Liver (tissue), 3 donors: ENCODE measurements at regions not wholly inside any gene's neighbourhood (a gene's known extent, or its start where the extent isn't known, plus 50 kb on each side); places are given as distances from the start of the nearest gene placed in this dataset.

ENCODE experiments used
- ATF3 ChIP-seq: IDR thresholded peaks from 2 replicates; pipeline ENCODE4 v1.6.1; 2016; ENCODE audit warnings: antibody characterized with exemption
- CTCF ChIP-seq: fragments of 150-350 bp; IDR thresholded peaks from 2 replicates; pipeline ENCODE4 v1.5.1; 2017; ENCODE audit warnings: improper control_type of control experiment, low read depth, low read length; ENCODE audit not compliant: missing input control
- EGR1 ChIP-seq, 2 donors: IDR thresholded peaks; 2 replicates each; pipeline ENCODE4 v1.6.1; 2016 to 2018; ENCODE audit warnings: antibody characterized with exemption in 2 of 2, low read depth in 2 of 2
- FOXA1 ChIP-seq: IDR thresholded peaks from 2 replicates; pipeline ENCODE4 v1.6.1; 2016; ENCODE audit warnings: antibody characterized with exemption
- GABPA ChIP-seq, 2 donors: IDR thresholded peaks in 1 of 2; conservative IDR thresholded peaks in 1 of 2; 2 replicates each; pipeline ENCODE4 v1.6.1; 2016; ENCODE audit warnings: antibody characterized with exemption in 2 of 2, mild to moderate bottlenecking in 1 of 2, moderate library complexity in 1 of 2
- HNF4A ChIP-seq, 2 donors: conservative IDR thresholded peaks; 2 replicates each; pipeline ENCODE4 v1.6.1; 2016; ENCODE audit warnings: antibody characterized with exemption in 2 of 2, mild to moderate bottlenecking in 2 of 2
- JUND ChIP-seq, 2 donors: IDR thresholded peaks; 2 replicates each; pipeline ENCODE4 v1.6.1; 2016; ENCODE audit warnings: antibody characterized with exemption in 2 of 2
- MAX ChIP-seq: IDR thresholded peaks from 2 replicates; pipeline ENCODE4 v1.6.1; 2016; ENCODE audit warnings: antibody characterized with exemption
- NR2F2 ChIP-seq: IDR thresholded peaks from 2 replicates; pipeline ENCODE4 v1.6.1; 2016; ENCODE audit warnings: antibody characterized with exemption
- RAD21 ChIP-seq, 2 donors: IDR thresholded peaks; 2 replicates each; pipeline ENCODE4 v1.6.1; 2016; ENCODE audit warnings: antibody characterized with exemption in 2 of 2, mild to moderate bottlenecking in 2 of 2
- REST ChIP-seq: IDR thresholded peaks from 2 replicates; pipeline ENCODE4 v1.6.1; 2016; ENCODE audit warnings: antibody characterized with exemption, mild to moderate bottlenecking
- SP1 ChIP-seq: IDR thresholded peaks from 2 replicates; pipeline ENCODE4 v1.6.1; 2018; ENCODE audit warnings: antibody characterized with exemption, mild to moderate bottlenecking
- YY1 ChIP-seq: IDR thresholded peaks from 2 replicates; pipeline ENCODE4 v1.6.1; 2016; ENCODE audit warnings: antibody characterized with exemption, mild to moderate bottlenecking
- ZBTB33 ChIP-seq: IDR thresholded peaks from 2 replicates; pipeline ENCODE4 v1.6.1; 2016; ENCODE audit warnings: antibody characterized with exemption
- donor health status: healthy.
- donor health status: healthy.

GRCh38 chr14:30356438-30357202, 202.3 kb upstream of the G2E3 start:
- no peak for TF ChIP-seq CTCF
- no peak for TF ChIP-seq REST
- TF ChIP-seq FOXA1: no peak
- no peak for TF ChIP-seq HNF4A (conservative IDR thresholded peaks at IDR 0.05)
- TF ChIP-seq MAX: no peak
- TF ChIP-seq EGR1 (IDR thresholded peaks at IDR 0.05; ENCODE audit: low read depth in 2 of 2): no peak
- no peak for TF ChIP-seq GABPA (IDR thresholded peaks at IDR 0.05 in 1 of 2, conservative IDR thresholded peaks at IDR 0.05 in 1 of 2)
- TF ChIP-seq YY1: no peak
- TF ChIP-seq RAD21 (IDR thresholded peaks at IDR 0.05): no peak
- TF ChIP-seq ZBTB33: no peak
- TF ChIP-seq ATF3: no peak
- TF ChIP-seq SP1: no peak
- TF ChIP-seq NR2F2: no peak
- TF ChIP-seq JUND (IDR thresholded peaks at IDR 0.05): no peak
